Activated T-helper 2 cell treated with anti-CD3 and anti-CD28 coated beads, Interferon-gamma antibody, Interleukin-2, Interleukin-4, amounts not matched to agents 10 μg/mL and 5 μg/mL and 100 μg/mL, durations not matched to agents 14 hours and 24 hours and 36 hours (primary cell): ENCODE measurements at regions not wholly inside any gene's neighbourhood (a gene's known extent, or its start where the extent isn't known, plus 50 kb on each side); places are given as distances from the start of the nearest gene placed in this dataset.
"Not testable (repeated sequence)": the region's sequence is repeated elsewhere in the genome, so short reads cannot be mapped to it uniquely, and the experiment has no call there.

Experiments
- DNase-seq: peaks from one replicate; pipeline ENCODE4 v3.0.0; 2021; ENCODE audit warnings: low spot score
- H3K27ac Mint-ChIP-seq: one replicate; pipeline ENCODE4 v1.8.0; 2021; ENCODE audit warnings: mixed read lengths
- H3K27me3 Mint-ChIP-seq: one replicate; pipeline ENCODE4 v1.8.0; 2021; ENCODE audit warnings: low read depth, mixed read lengths
- H3K36me3 Mint-ChIP-seq: one replicate; pipeline ENCODE4 v1.8.0; 2021; ENCODE audit warnings: low read depth, mixed read lengths
- H3K4me1 Mint-ChIP-seq: one replicate; pipeline ENCODE4 v1.8.0; 2021; ENCODE audit warnings: low read depth, mixed read lengths
- H3K4me3 Mint-ChIP-seq: one replicate; pipeline ENCODE4 v1.8.0; 2021; ENCODE audit warnings: low read depth, mild to moderate bottlenecking, moderate library complexity, mixed read lengths
- H3K9me3 Mint-ChIP-seq: one replicate; pipeline ENCODE4 v1.8.0; 2021; ENCODE audit warnings: mixed read lengths
- intact Hi-C: fragments of 100-400 bp; cut with micrococcal nuclease; formaldehyde crosslinking; loops from one replicate; pipeline ENCODE4 v1.15.1; 2023

GRCh38 chr3:102034639-102035451 is 185.5 kb downstream of the NFKBIZ start:
- Mint-ChIP-seq H3K4me1 (peaks cover 9% of the 10 kb centered on the region), H3K27ac (no peak overlapping the region), H3K9me3 (peaks cover 28% of the 10 kb centered on the region), H3K27me3 (peaks cover 3% of the 10 kb centered on the region), H3K4me3 (no peak overlapping the region), H3K36me3 (peaks cover 9% of the 10 kb centered on the region)
- intact Hi-C loops, result loop anchor here (5.0 kb wide), 2 partner anchors 43 to 57 kb away; no protein-coding TSS in a partner anchor
- no peak for DNase-seq

DNA sequence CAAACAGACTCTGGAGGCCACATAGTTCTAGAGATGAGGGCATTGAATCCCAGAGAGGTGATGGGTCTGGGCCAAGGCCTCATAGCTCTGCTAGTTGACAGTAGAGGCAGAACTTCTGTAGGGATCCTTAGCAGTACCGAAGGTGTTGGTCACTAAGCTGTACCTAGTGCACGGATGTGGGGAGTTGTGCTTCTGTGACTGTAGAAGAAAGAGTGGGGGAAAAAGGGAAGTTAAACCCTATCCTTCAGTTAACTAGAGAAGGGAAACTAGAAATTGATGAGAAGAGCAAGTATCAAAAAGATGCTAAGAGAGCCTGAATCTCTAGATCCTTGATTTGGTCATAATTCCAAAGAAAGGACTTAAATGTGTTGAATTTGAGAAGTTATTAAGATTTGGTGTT is 186.7 kb downstream of the NFKBIZ start:
- peaks cover 14% of the 10 kb centered on the region for H3K36me3 Mint-ChIP-seq
- H3K9me3 Mint-ChIP-seq, result peaks cover 34% of the 10 kb centered on the region
- H3K4me1 Mint-ChIP-seq, result peaks cover 9% of the 10 kb centered on the region
- H3K27ac Mint-ChIP-seq, result no peak overlapping the region
- no peak overlapping the region for H3K4me3 Mint-ChIP-seq
- intact Hi-C loops, result no loop called here
- peaks cover 3% of the 10 kb centered on the region for H3K27me3 Mint-ChIP-seq
- DNase-seq, result no peak

DNA sequence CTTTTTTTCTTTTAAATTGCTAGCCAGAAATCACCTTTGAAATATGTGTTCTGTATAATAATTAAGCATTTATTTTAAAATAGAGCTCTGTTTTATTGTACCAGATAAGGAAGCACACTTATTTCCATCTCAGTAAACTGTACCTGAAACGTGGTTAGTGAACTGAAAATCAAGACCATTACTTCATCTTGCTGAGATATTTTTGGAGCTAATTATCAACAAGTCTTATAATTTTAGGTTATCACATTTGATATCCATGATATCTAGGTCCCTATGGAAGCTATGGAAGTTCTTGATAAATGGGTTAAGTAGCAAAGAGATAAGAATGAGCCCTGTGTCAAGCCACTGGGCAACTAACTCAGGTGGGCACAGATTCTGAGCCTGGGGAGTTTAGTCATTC is 187.2 kb downstream of the NFKBIZ start:
- Mint-ChIP-seq H3K4me1 (peaks cover 5% of the 10 kb centered on the region), H3K4me3 (no peak overlapping the region), H3K27ac (no peak overlapping the region), H3K36me3 (peaks cover 18% of the 10 kb centered on the region), H3K27me3 (peaks cover 3% of the 10 kb centered on the region), H3K9me3 (peaks cover 35% of the 10 kb centered on the region)
- no peak for DNase-seq
- intact Hi-C loops, result no loop called here

DNA sequence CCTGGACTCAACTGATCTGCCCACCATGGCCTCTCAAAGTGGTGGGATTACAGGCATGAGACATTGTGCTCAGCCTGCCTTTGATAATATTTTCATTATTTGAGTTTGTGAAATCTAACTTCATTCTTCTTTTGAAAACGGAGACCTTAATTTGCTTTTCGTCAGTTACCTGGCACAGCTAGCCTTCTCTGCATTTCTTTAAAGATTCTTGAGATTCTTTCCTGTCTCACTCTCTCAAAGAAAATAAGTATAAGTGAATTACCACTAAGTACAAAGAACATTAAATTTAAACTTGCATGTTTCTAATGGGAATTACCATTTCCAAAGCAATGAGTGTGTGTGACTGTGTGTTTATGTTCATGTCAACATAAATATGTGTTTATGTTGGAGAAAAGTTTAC is 187.9 kb downstream of the NFKBIZ start:
- peaks cover 3% of the 10 kb centered on the region for H3K27me3 Mint-ChIP-seq
- intact Hi-C loops, result no loop called here
- peaks cover 5% of the 10 kb centered on the region for H3K4me1 Mint-ChIP-seq
- peaks cover 35% of the 10 kb centered on the region for H3K9me3 Mint-ChIP-seq
- no peak overlapping the region for H3K27ac Mint-ChIP-seq
- DNase-seq, result no peak
- H3K36me3 Mint-ChIP-seq, result peaks cover 19% of the 10 kb centered on the region
- no peak overlapping the region for H3K4me3 Mint-ChIP-seq

DNA sequence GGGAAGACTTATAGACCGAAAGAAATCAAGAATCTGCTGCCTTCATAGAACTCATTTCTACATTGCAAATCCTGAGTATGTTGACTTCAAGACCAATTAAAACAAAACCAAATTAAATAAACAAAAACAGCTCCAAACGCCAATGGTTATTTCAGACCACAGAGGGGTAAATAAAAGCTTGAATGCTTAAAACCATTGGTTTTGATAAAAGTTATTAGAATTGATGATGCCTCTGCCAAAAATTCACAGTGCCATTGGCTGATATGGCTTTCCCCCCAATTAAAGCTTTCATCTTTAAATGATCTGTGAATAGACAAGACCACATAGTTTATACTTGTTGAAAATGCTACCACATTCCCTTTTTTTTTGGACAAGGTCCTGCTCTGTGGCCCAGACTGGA is 188.5 kb downstream of the NFKBIZ start:
- Mint-ChIP-seq H3K27me3 (peaks cover 3% of the 10 kb centered on the region), H3K27ac (no peak overlapping the region), H3K9me3 (peaks cover 37% of the 10 kb centered on the region), H3K4me1 (peaks cover 5% of the 10 kb centered on the region), H3K4me3 (no peak overlapping the region), H3K36me3 (peaks cover 19% of the 10 kb centered on the region)
- intact Hi-C loops, result no loop called here
- no peak for DNase-seq

- peaks cover 5% of the 10 kb centered on the region for H3K4me1 Mint-ChIP-seq
- peaks cover 3% of the 10 kb centered on the region for H3K27me3 Mint-ChIP-seq
- no peak overlapping the region for H3K4me3 Mint-ChIP-seq
- intact Hi-C loops, result no loop called here
- H3K36me3 Mint-ChIP-seq, result peaks cover 19% of the 10 kb centered on the region
- no peak overlapping the region for H3K27ac Mint-ChIP-seq
- DNase-seq, result no peak
- H3K9me3 Mint-ChIP-seq, result peaks cover 39% of the 10 kb centered on the region
These were observed 189.3 kb downstream of the NFKBIZ start for GRCh38 chr3:102038477-102039142.

GRCh38 chr3:102040144-102040543 is 190.8 kb downstream of the NFKBIZ start:
- H3K9me3 Mint-ChIP-seq, result peaks cover 39% of the 10 kb centered on the region
- H3K4me3 Mint-ChIP-seq, DNase-seq, intact Hi-C loops, H3K4me1 Mint-ChIP-seq, H3K27ac Mint-ChIP-seq, H3K27me3 Mint-ChIP-seq: not testable (repeated sequence)
- peaks cover 19% of the 10 kb centered on the region for H3K36me3 Mint-ChIP-seq

GRCh38 chr3:102053375-102053989 is 204.2 kb downstream of the NFKBIZ start:
- no peak overlapping the region for H3K27ac Mint-ChIP-seq
- no peaks in the 10 kb centered on the region for H3K27me3 Mint-ChIP-seq
- H3K9me3 Mint-ChIP-seq, result peaks cover 38% of the 10 kb centered on the region
- H3K4me1 Mint-ChIP-seq, result peaks cover 24% of the 10 kb centered on the region
- intact Hi-C loops, result loop anchor here (2.0 kb wide), 2 partner anchors 15 to 31 kb away; no protein-coding TSS in a partner anchor
- no peak for DNase-seq
- H3K4me3 Mint-ChIP-seq, result no peak overlapping the region
- H3K36me3 Mint-ChIP-seq, result peaks cover 39% of the 10 kb centered on the region

GRCh38 chr3:102054543-102055080 is 205.3 kb downstream of the NFKBIZ start:
- no peak overlapping the region for H3K4me3 Mint-ChIP-seq
- intact Hi-C loops, result no loop called here
- no peaks in the 10 kb centered on the region for H3K27me3 Mint-ChIP-seq
- H3K27ac Mint-ChIP-seq, result no peak overlapping the region
- H3K4me1 Mint-ChIP-seq, result peaks cover 34% of the 10 kb centered on the region
- H3K36me3 Mint-ChIP-seq, result peaks cover 37% of the 10 kb centered on the region
- peaks cover 27% of the 10 kb centered on the region for H3K9me3 Mint-ChIP-seq
- no peak for DNase-seq

GRCh38 chr3:102057781-102058421 is 208.6 kb downstream of the NFKBIZ start:
- H3K9me3 Mint-ChIP-seq, result peaks cover 6% of the 10 kb centered on the region
- no peak for DNase-seq
- H3K27me3 Mint-ChIP-seq, result no peaks in the 10 kb centered on the region
- intact Hi-C loops, result no loop called here
- H3K27ac Mint-ChIP-seq, result peak overlapping the region; percentile 7
- H3K36me3 Mint-ChIP-seq, result peaks cover 19% of the 10 kb centered on the region
- H3K4me1 Mint-ChIP-seq, result peaks cover 36% of the 10 kb centered on the region
- no peak overlapping the region for H3K4me3 Mint-ChIP-seq

DNA sequence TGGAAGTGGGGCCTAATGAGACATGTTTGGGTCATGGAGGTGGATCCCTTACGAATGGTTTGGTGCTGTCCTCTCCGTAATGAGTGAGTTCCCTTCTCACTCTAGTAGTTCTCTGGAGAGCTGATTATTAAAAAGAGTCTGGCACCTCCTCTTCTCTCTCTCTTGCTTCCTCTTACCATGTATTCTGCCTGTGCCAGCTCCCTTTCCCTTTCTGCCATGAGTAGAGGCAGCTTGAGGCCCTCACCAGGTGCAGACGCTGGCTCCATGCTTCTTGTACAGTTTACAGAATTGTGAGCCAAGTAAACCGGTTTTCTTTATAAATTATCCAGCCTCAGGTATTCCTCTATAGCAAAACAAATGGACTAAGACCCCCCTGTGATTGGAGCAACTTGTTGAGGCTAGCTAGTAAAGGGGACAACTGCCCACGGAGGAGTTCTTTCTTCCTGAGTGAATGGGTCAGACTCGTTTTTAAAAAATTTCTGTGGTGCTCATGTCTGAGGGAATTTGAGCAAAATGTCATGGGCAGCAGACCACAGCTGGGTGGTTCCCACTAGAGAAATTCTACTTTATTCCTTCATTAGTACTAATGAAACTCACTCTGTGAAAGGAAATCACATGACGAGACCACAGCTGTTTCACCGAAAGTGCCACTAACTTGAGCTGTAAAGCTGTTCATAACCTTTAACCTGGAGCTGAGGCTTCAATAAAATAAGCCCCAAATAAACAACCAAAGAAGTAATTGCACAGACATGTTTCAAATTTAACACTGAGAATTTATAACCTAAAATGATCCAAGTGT is 210.0 kb downstream of the NFKBIZ start:
- intact Hi-C loops, result no loop called here
- no peaks in the 10 kb centered on the region for H3K27me3 Mint-ChIP-seq
- H3K36me3 Mint-ChIP-seq, result peaks cover 19% of the 10 kb centered on the region
- DNase-seq, result no peak
- H3K9me3 Mint-ChIP-seq, result peaks cover 6% of the 10 kb centered on the region
- peak overlapping the region; percentile 25 for H3K27ac Mint-ChIP-seq
- H3K4me1 Mint-ChIP-seq, result peaks cover 30% of the 10 kb centered on the region
- H3K4me3 Mint-ChIP-seq, result no peak overlapping the region

DNA sequence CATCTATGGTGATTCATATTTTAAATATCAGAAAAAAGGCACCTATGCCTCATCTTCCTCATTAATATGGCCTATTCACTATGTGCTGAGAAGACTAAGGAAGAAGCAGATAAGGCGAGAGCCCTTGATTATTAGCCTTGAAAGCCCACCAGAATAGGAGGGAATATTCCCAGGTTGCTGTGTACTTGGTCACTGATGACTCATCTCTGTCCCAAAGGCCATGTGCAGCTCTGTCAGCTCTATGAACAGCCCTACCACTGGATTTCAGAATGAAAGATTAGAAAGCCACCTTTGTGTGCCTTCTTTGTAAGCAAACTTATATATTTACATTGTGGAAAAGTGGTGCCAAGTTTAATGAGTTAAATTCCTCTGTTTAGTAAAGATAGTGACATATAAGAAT is 211.5 kb downstream of the NFKBIZ start:
- DNase-seq, result no peak
- peaks cover 19% of the 10 kb centered on the region for H3K36me3 Mint-ChIP-seq
- intact Hi-C loops, result loop anchor here (2.0 kb wide), 1 partner anchor 18 kb away; no protein-coding TSS in a partner anchor

More for the DNA sequence above, 211.5 kb downstream of the NFKBIZ start:
- H3K4me3 Mint-ChIP-seq, result no peak overlapping the region
- no peaks in the 10 kb centered on the region for H3K27me3 Mint-ChIP-seq
- peaks cover 6% of the 10 kb centered on the region for H3K9me3 Mint-ChIP-seq
- H3K4me1 Mint-ChIP-seq, result peaks cover 29% of the 10 kb centered on the region
- H3K27ac Mint-ChIP-seq, result no peak overlapping the region
